GM12891 (cell line): ENCODE measurements at regions not wholly inside any gene's neighbourhood (a gene's known extent, or its start where the extent isn't known, plus 50 kb on each side); places are given as distances from the start of the nearest gene placed in this dataset.

Experiments used
- PAX5 ChIP-seq: IDR thresholded peaks from 2 replicates; pipeline ENCODE4 v1.6.1; 2011; ENCODE audit warnings: low read length, moderate library complexity, mild to moderate bottlenecking; ENCODE audit not compliant: insufficient read depth, severe bottlenecking
- POLR2A ChIP-seq: IDR thresholded peaks from 2 replicates; pipeline ENCODE4 v1.6.1; 2011; ENCODE audit warnings: low read depth, low read length, control low read depth
- POLR2AphosphoS5 ChIP-seq: IDR thresholded peaks from 2 replicates; pipeline ENCODE4 v1.6.1; 2011; ENCODE audit warnings: low read depth, low read length, control low read depth
- TAF1 ChIP-seq: IDR thresholded peaks from 2 replicates; pipeline ENCODE4 v1.6.1; 2011; ENCODE audit warnings: low read depth, low read length, control low read depth

DNA sequence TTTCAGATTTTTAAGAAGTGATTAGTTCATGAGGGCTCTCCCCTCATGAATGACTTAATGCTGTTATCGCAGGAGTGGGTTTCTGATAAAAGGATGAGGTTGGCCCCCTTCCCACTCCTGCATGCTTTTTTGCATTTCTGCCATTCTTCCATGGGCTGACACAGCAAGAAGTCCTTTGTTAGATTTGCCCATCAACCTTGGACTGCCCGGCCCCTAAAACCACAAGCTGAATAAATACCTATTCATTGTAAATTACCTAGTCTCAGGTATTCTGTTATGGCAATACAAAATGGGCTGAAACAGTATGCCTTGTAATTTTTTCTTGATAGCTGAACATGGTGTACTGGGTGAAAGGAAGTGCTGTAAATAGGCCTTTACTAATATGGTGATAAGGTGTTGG lies 72.7 kb upstream of the DPH5 start:
- TF ChIP-seq POLR2AphosphoS5: no peak
- TF ChIP-seq POLR2A: no peak
- no peak for TF ChIP-seq TAF1
- no peak for TF ChIP-seq PAX5
